Neural cell (in vitro differentiated cells): ENCODE measurements at regions not wholly inside any gene's neighbourhood (a gene's known extent, or its start where the extent isn't known, plus 50 kb on each side); places are given as distances from the start of the nearest gene placed in this dataset.

ENCODE experiments used
- H2AFZ ChIP-seq: fragments of 200-600, 300-800 bp; sonication (generic), shearing (Covaris generic); 2 replicates; pipeline ENCODE4 v1.6.0; 2014; ENCODE audit warnings: low read depth, mild to moderate bottlenecking, antibody characterized with exemption, low read length, moderate library complexity
- H3F3A ChIP-seq: fragments of 200-600 bp; shearing (Covaris generic); 2 replicates; pipeline ENCODE4 v1.6.1; 2016; ENCODE audit warnings: mild to moderate bottlenecking, moderate library complexity, mixed read lengths, antibody characterized with exemption, low read length; ENCODE audit not compliant: insufficient read depth, poor library complexity, severe bottlenecking
- H3K27ac ChIP-seq: fragments of 200-600, 300-800 bp; sonication (generic), shearing (Covaris generic); 2 replicates; pipeline ENCODE4 v1.5.1; 2014; ENCODE audit warnings: mild to moderate bottlenecking, low read length, moderate library complexity
- H3K27me3 ChIP-seq: fragments of 300-800, 200-600 bp; sonication (generic), shearing (Covaris generic); 2 replicates; pipeline ENCODE4 v1.6.0; 2014; ENCODE audit warnings: mild to moderate bottlenecking, low read depth, low read length, moderate library complexity; ENCODE audit not compliant: insufficient read depth
- H3K36me3 ChIP-seq: fragments of 300-800, 200-600 bp; sonication (generic), shearing (Covaris generic); 2 replicates; pipeline ENCODE4 v1.5.1; 2014; ENCODE audit warnings: mild to moderate bottlenecking, antibody characterized with exemption, low read length, moderate library complexity; ENCODE audit not compliant: insufficient read depth
- H3K4me2 ChIP-seq: fragments of 300-800, 200-600 bp; sonication (generic), shearing (Covaris generic); 2 replicates; pipeline ENCODE4 v1.6.0; 2014; ENCODE audit warnings: mild to moderate bottlenecking, low read length
- H3K4me3 ChIP-seq: fragments of 300-800, 200-600 bp; sonication (generic), shearing (Covaris generic); 2 replicates; pipeline ENCODE4 v1.5.1; 2014; ENCODE audit warnings: mild to moderate bottlenecking, low read length, moderate library complexity
- H3K79me2 ChIP-seq: fragments of 200-600 bp; shearing (Covaris generic); replicated peaks from 2 replicates; pipeline ENCODE4 v1.6.0; 2014; ENCODE audit warnings: mild to moderate bottlenecking, low read length, moderate library complexity; ENCODE audit not compliant: insufficient read depth
- H3K9ac ChIP-seq: fragments of 300-800, 200-600 bp; sonication (generic), shearing (Covaris generic); 2 replicates; pipeline ENCODE4 v1.6.1; 2016; ENCODE audit warnings: mild to moderate bottlenecking, low read length, mixed read lengths
- H3K9me2 ChIP-seq: fragments of 200-600 bp; shearing (Covaris generic); 2 replicates; pipeline ENCODE4 v1.6.1; 2016; ENCODE audit warnings: mild to moderate bottlenecking, low read length, mixed read lengths; ENCODE audit not compliant: insufficient read depth
- H3K9me3 ChIP-seq: fragments of 200-600, 300-800 bp; sonication (generic), shearing (Covaris generic); 2 replicates; pipeline ENCODE4 v1.6.1; 2016; ENCODE audit warnings: mild to moderate bottlenecking, mixed run types, low read length, moderate library complexity, mixed read lengths
- H4K20me1 ChIP-seq: fragments of 200-600 bp; shearing (Covaris generic); 2 replicates; pipeline ENCODE4 v1.6.1; 2016; ENCODE audit warnings: mild to moderate bottlenecking, mixed run types; ENCODE audit not compliant: insufficient read depth
- EP300 ChIP-seq: fragments of 450-650 bp; conservative IDR thresholded peaks from 2 replicates; pipeline ENCODE4 v1.6.1; 2014; ENCODE audit warnings: antibody characterized with exemption, mild to moderate bottlenecking, moderate library complexity; ENCODE audit not compliant: poor library complexity, severe bottlenecking
- EZH2 ChIP-seq: fragments of 200-600, 300-800 bp; shearing (Covaris generic), sonication (generic); IDR thresholded peaks from 2 replicates; pipeline ENCODE4 v1.6.1; 2014; ENCODE audit warnings: antibody characterized with exemption, low read length, borderline replicate concordance, mild to moderate bottlenecking; ENCODE audit not compliant: insufficient read depth, poor library complexity, severe bottlenecking
- MXI1 ChIP-seq: fragments of 450-650 bp; conservative IDR thresholded peaks from 2 replicates; pipeline ENCODE4 v1.6.1; 2014; ENCODE audit warnings: antibody characterized with exemption, mild to moderate bottlenecking; ENCODE audit not compliant: poor library complexity, severe bottlenecking
- POLR2AphosphoS5 ChIP-seq: IDR thresholded peaks from 2 replicates; pipeline ENCODE4 v1.6.1; 2012
- RAD21 ChIP-seq: fragments of 450-650 bp; conservative IDR thresholded peaks from 2 replicates; pipeline ENCODE4 v1.6.1; 2014; ENCODE audit warnings: antibody characterized with exemption, mild to moderate bottlenecking, moderate library complexity
- SMC3 ChIP-seq: fragments of 450-650 bp; conservative IDR thresholded peaks from 2 replicates; pipeline ENCODE4 v1.6.1; 2014; ENCODE audit warnings: antibody characterized with exemption, mild to moderate bottlenecking, moderate library complexity; ENCODE audit not compliant: poor library complexity
- TAF1 ChIP-seq: IDR thresholded peaks from 2 replicates; pipeline ENCODE4 v1.6.1; 2012; ENCODE audit warnings: low read depth
- TF ChIP-seq, protein P1 (sequence below): fragments of 450-650 bp; IDR thresholded peaks from 2 replicates; pipeline ENCODE4 v1.5.1; 2014; ENCODE audit warnings: antibody characterized with exemption, mild to moderate bottlenecking, moderate library complexity; ENCODE audit not compliant: poor library complexity, severe bottlenecking
- TF ChIP-seq, protein P2 (sequence below): IDR thresholded peaks from 2 replicates; pipeline ENCODE4 v1.6.1; 2012; ENCODE audit warnings: borderline replicate concordance

DNA sequence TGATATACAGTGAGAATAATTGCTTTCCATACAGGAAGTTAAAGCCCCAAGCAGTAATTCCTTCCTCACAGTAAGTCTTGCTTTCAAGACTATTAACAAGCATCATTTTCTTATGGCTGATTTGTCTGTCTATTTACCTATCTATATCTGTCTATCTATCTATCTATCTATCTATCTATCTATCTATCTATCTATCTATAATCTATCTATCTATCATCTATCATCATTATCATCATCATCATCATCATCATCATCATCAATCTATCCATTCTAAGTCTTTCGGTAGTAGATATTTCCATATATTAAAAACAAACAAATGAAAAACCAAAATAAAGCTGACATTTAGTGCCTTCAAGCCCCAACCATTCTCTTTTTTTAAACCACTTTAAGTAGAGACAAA, 224.4 kb upstream of the RXFP2 start:
- H3K27ac ChIP-seq: no peak overlapping the region
- H3K4me2 ChIP-seq: no peak overlapping the region
- H4K20me1 ChIP-seq: no peaks in the 10 kb centered on the region
- H3K9me2 ChIP-seq: no peaks in the 10 kb centered on the region
- no peaks in the 10 kb centered on the region for H3K27me3 ChIP-seq
- H3K9ac ChIP-seq: no peak overlapping the region
- no peaks in the 10 kb centered on the region for H3K36me3 ChIP-seq
- no peak overlapping the region for H2AFZ ChIP-seq
- H3K79me2 ChIP-seq: no peaks in the 10 kb centered on the region
- H3F3A ChIP-seq: no peaks in the 10 kb centered on the region
- H3K9me3 ChIP-seq: no peaks in the 10 kb centered on the region
- H3K4me3 ChIP-seq: no peak overlapping the region
- TF ChIP-seq SMC3 (no peak), EP300 (no peak), EZH2 (no peak), POLR2AphosphoS5 (no peak), RAD21 (no peak), TAF1 (no peak), MXI1 (no peak)
- TF ChIP-seq, protein P1, sequence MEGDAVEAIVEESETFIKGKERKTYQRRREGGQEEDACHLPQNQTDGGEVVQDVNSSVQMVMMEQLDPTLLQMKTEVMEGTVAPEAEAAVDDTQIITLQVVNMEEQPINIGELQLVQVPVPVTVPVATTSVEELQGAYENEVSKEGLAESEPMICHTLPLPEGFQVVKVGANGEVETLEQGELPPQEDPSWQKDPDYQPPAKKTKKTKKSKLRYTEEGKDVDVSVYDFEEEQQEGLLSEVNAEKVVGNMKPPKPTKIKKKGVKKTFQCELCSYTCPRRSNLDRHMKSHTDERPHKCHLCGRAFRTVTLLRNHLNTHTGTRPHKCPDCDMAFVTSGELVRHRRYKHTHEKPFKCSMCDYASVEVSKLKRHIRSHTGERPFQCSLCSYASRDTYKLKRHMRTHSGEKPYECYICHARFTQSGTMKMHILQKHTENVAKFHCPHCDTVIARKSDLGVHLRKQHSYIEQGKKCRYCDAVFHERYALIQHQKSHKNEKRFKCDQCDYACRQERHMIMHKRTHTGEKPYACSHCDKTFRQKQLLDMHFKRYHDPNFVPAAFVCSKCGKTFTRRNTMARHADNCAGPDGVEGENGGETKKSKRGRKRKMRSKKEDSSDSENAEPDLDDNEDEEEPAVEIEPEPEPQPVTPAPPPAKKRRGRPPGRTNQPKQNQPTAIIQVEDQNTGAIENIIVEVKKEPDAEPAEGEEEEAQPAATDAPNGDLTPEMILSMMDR: no peak
- TF ChIP-seq, protein P2, sequence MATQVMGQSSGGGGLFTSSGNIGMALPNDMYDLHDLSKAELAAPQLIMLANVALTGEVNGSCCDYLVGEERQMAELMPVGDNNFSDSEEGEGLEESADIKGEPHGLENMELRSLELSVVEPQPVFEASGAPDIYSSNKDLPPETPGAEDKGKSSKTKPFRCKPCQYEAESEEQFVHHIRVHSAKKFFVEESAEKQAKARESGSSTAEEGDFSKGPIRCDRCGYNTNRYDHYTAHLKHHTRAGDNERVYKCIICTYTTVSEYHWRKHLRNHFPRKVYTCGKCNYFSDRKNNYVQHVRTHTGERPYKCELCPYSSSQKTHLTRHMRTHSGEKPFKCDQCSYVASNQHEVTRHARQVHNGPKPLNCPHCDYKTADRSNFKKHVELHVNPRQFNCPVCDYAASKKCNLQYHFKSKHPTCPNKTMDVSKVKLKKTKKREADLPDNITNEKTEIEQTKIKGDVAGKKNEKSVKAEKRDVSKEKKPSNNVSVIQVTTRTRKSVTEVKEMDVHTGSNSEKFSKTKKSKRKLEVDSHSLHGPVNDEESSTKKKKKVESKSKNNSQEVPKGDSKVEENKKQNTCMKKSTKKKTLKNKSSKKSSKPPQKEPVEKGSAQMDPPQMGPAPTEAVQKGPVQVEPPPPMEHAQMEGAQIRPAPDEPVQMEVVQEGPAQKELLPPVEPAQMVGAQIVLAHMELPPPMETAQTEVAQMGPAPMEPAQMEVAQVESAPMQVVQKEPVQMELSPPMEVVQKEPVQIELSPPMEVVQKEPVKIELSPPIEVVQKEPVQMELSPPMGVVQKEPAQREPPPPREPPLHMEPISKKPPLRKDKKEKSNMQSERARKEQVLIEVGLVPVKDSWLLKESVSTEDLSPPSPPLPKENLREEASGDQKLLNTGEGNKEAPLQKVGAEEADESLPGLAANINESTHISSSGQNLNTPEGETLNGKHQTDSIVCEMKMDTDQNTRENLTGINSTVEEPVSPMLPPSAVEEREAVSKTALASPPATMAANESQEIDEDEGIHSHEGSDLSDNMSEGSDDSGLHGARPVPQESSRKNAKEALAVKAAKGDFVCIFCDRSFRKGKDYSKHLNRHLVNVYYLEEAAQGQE: no peak

DNA sequence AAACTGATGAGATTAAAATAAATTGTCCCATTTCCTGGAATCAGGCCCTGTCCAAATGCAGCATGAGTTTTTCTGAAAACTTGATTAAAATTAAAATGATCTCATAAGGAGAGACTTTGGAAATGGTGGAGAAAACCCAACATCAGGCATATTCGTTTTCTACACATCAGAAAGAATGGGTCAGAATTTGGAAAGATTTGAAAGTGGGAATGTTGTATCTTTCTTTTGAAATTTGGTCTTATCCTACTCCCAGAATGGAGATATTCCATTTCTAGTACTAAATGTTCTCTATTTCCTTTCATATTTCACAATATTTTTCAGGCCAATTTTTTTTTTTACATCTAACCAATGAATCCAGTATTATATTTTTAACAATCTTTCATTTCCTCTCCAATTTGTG, 223.9 kb upstream of the RXFP2 start:
- H3K36me3 ChIP-seq: no peaks in the 10 kb centered on the region

More for the DNA sequence above, 223.9 kb upstream of the RXFP2 start:
- no peaks in the 10 kb centered on the region for H3F3A ChIP-seq
- H3K9ac ChIP-seq: no peak overlapping the region
- H3K27ac ChIP-seq: no peak overlapping the region
- H4K20me1 ChIP-seq: no peaks in the 10 kb centered on the region
- H3K9me3 ChIP-seq: no peaks in the 10 kb centered on the region
- no peak overlapping the region for H3K4me3 ChIP-seq
- no peak overlapping the region for H3K4me2 ChIP-seq
- H3K79me2 ChIP-seq: no peaks in the 10 kb centered on the region
- H3K27me3 ChIP-seq: no peaks in the 10 kb centered on the region
- no peak for TF ChIP-seq TAF1
- TF ChIP-seq EZH2: no peak
- TF ChIP-seq POLR2AphosphoS5: no peak
- no peak for TF ChIP-seq EP300
- no peak for TF ChIP-seq SMC3
- TF ChIP-seq, protein P2: no peak
- TF ChIP-seq RAD21: no peak
- no peak for TF ChIP-seq MXI1
- TF ChIP-seq, protein P1: no peak
- no peak overlapping the region for H2AFZ ChIP-seq
- H3K9me2 ChIP-seq: no peaks in the 10 kb centered on the region
